Mucosa of descending colon (tissue), 3 donors: ENCODE measurements at regions not wholly inside any gene's neighbourhood (a gene's known extent, or its start where the extent isn't known, plus 50 kb on each side); places are given as distances from the start of the nearest gene placed in this dataset.

Experiments used
- ATAC-seq: fragments of 200-7000 bp; cut with Tn5 transposase; one replicate; pipeline ENCODE4 v1.9.1; 2020; ENCODE audit warnings: mild to moderate bottlenecking, moderate library complexity
- DNase-seq, 3 donors: peaks; one replicate each; pipeline ENCODE4 v3.0.0-alpha.2; 2020
- H3K36me3 ChIP-seq: fragments of 200-600 bp; one replicate; pipeline ENCODE4 v1.8.0; 2021; ENCODE audit warnings: low read depth, mild to moderate bottlenecking
- H3K4me1 ChIP-seq: fragments of 200-600 bp; one replicate; pipeline ENCODE4 v1.8.0; 2021; ENCODE audit warnings: low read depth, mild to moderate bottlenecking
- H3K4me3 ChIP-seq: fragments of 200-600 bp; one replicate; pipeline ENCODE4 v1.8.0; 2021; ENCODE audit warnings: mild to moderate bottlenecking
- H3K9me3 ChIP-seq: fragments of 200-600 bp; one replicate; pipeline ENCODE4 v1.8.0; 2021; ENCODE audit warnings: mild to moderate bottlenecking
- intact Hi-C, 2 donors: fragments of 100-400 bp; cut with DNase I in 1 of 2; cut with micrococcal nuclease in 1 of 2; formaldehyde crosslinking; loops; one replicate each; pipeline versions ENCODE4 v1.11.0 to v1.11.1; 2022; cut with DNase I, micrococcal nuclease
- TF ChIP-seq, protein P1 (sequence below): fragments of 200-600 bp; IDR thresholded peaks from one replicate; pipeline ENCODE4 v1.8.0; 2022; ENCODE audit warnings: antibody characterized with exemption, mild to moderate bottlenecking
- donor health status: DM: no; HTN: no; CAD: no; lungs with moderate emphysema.
- donor health status: DM: no; HTN: no; CAD: no.
- donor health status: DM: no; HTN: yes; CAD: no.

DNA sequence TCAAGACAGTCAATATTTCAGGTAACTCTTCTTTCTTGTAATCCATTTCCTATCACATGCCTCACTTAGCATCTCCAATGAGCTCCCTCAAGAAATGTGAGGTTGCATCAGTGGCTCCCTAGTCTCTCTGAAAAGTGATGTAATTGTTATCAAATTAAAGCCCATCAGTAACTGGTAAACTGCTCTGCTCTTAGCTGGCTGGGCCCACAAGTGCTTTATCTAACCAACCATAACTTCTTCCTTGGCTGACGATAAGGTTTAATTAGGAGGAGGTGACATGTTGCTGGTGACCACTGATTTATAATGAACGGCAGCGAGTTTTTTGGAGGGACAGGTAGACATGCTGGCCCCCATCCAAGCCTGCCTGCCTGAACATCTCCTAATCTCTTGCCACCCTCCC is 79.6 kb downstream of the RTP4 start:
- Histone ChIP-seq H3K4me3 (no peak overlapping the region), H3K4me1 (no peaks in the 10 kb centered on the region), H3K36me3 (no peaks in the 10 kb centered on the region), H3K9me3 (no peaks in the 10 kb centered on the region)
- ATAC-seq (no peak), DNase-seq (no peak)
- TF ChIP-seq, protein P1, sequence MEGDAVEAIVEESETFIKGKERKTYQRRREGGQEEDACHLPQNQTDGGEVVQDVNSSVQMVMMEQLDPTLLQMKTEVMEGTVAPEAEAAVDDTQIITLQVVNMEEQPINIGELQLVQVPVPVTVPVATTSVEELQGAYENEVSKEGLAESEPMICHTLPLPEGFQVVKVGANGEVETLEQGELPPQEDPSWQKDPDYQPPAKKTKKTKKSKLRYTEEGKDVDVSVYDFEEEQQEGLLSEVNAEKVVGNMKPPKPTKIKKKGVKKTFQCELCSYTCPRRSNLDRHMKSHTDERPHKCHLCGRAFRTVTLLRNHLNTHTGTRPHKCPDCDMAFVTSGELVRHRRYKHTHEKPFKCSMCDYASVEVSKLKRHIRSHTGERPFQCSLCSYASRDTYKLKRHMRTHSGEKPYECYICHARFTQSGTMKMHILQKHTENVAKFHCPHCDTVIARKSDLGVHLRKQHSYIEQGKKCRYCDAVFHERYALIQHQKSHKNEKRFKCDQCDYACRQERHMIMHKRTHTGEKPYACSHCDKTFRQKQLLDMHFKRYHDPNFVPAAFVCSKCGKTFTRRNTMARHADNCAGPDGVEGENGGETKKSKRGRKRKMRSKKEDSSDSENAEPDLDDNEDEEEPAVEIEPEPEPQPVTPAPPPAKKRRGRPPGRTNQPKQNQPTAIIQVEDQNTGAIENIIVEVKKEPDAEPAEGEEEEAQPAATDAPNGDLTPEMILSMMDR = no peak
- intact Hi-C loops = no loop called here

DNA sequence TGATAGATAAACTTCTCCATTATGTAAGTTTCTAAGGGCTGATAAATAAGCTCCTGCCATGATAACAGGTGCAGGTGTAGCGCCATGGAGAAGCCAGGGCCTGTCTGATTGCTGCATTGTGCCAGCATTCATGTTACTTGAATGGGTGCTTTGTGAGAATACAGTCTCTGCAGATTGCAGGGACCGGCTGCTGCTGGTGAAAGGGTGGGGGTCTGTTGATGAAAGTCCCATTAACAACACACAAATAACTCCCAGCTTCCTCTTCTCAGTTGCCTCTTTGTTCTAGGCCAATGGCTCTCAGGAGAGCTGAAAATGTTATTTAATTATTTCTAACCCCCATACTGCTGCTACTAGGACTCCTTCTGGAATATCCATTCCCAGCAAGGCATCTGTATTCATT is 77.2 kb downstream of the RTP4 start:
- ATAC-seq = no peak

DNA sequence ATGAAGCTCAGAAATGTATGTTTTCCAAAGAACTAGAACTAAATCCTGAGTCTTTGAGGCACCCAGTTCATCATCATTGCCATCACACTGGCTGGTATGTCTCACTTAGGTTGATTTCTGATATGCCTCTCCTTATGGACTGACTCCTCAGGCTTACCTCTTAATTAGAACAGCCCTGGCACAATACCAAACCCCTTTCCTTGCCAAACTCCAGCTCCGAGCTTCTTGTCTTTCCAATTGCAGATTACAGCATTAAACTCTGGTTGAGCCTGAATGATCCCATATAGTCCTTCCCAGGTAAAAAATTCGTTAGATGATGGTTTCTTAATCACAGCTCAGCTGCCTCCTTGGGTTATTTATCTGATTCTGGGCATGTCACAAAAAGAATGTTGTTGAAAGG is 66.3 kb downstream of the RTP4 start:
- TF ChIP-seq, protein P1 = no peak
- intact Hi-C loops = no loop called here
- Histone ChIP-seq H3K36me3 (no peaks in the 10 kb centered on the region), H3K9me3 (no peaks in the 10 kb centered on the region), H3K4me3 (no peak overlapping the region), H3K4me1 (no peaks in the 10 kb centered on the region)
- no peak for ATAC-seq
- no peak for DNase-seq

More for the DNA sequence above, 77.2 kb downstream of the RTP4 start:
- Histone ChIP-seq H3K4me1 (no peaks in the 10 kb centered on the region), H3K9me3 (no peaks in the 10 kb centered on the region), H3K36me3 (no peaks in the 10 kb centered on the region), H3K4me3 (no peak overlapping the region)
- no peak for DNase-seq
- TF ChIP-seq, protein P1 = no peak
- intact Hi-C loops = no loop called here

DNA sequence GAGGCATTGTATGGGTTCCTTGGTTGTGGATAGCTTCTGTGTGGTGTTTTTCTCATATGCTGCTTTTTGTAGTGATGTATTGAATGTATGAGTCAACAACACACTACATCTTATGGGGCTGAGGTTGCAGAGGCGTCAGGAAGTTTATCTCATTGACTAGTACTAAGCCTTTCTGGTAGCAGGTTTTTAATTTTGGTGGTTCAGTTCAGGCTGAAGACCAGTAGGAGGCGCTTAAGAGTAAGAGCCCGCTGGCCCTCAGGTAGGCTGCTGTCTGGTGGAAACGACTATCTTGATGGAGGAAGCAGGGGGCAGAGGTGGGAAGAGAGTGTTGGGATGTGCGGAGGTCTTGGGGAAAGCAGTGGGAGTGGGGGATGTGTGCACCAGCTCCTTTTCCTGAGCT is 62.4 kb downstream of the RTP4 start:
- intact Hi-C loops = no loop called here
- Histone ChIP-seq H3K4me1 (no peaks in the 10 kb centered on the region), H3K4me3 (no peak overlapping the region), H3K36me3 (no peaks in the 10 kb centered on the region), H3K9me3 (no peaks in the 10 kb centered on the region)
- ATAC-seq (no peak), DNase-seq (no peak)
- TF ChIP-seq, protein P1 = no peak
